ENCODE measurements at regions not wholly inside any gene's neighbourhood (a gene's known extent, or its start where the extent isn't known, plus 50 kb on each side); places are given as distances from the start of the nearest gene placed in this dataset.

GRCh38 chr10:4137299-4137698 lies 352.3 kb upstream of the KLF6 start:
- H3K36me3 ChIP-seq (ENCODE audit: control insufficient read depth, insufficient read depth, low read length): no peaks in the 10 kb centered on the region
- no peak for DNase-seq
- H3K27ac ChIP-seq (ENCODE audit: low read length): no peak overlapping the region
- no peaks in the 10 kb centered on the region for H3K27me3 ChIP-seq (ENCODE audit: control insufficient read depth, insufficient read depth, low read length)
- H3K4me3 ChIP-seq (ENCODE audit: low read length): no peak overlapping the region
- no peaks in the 10 kb centered on the region for H3K4me1 ChIP-seq (ENCODE audit: control insufficient read depth, insufficient read depth, low read length)
- no CpG with 5 or more reads among the region's 4 CpGs for WGBS (ENCODE audit: insufficient coverage)
- peaks cover 4% of the 10 kb centered on the region for H3K9me3 ChIP-seq (replicated peaks; ENCODE audit: control insufficient read depth, low read depth, low read length)

DNA sequence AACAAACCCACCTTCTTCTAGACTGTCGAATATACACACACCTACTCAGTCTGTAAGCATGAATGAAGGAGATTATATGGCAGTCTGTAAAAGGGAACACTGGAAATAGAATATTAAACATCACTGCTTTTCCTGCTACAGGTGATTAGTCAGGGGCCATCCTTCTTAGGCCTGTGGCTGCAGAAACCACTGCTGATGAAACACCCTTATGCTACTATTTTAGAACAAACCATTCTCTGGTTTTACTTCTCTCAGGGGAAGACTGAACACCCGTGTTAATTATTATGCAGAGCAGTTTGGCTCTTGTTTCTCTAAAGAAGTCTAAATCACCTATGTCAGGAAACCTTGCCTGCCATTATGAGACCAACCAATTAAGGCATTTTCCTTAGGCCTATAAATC lies 351.1 kb upstream of the KLF6 start:
- no peak overlapping the region for H3K4me3 ChIP-seq (ENCODE audit: low read length)
- H3K4me1 ChIP-seq (ENCODE audit: control insufficient read depth, insufficient read depth, low read length): no peaks in the 10 kb centered on the region
- H3K27ac ChIP-seq (ENCODE audit: low read length): no peak overlapping the region
- no CpG with 5 or more reads among the region's 2 CpGs for WGBS (ENCODE audit: insufficient coverage)
- no peaks in the 10 kb centered on the region for H3K27me3 ChIP-seq (ENCODE audit: control insufficient read depth, insufficient read depth, low read length)
- peaks cover 4% of the 10 kb centered on the region for H3K9me3 ChIP-seq (replicated peaks; ENCODE audit: control insufficient read depth, low read depth, low read length)
- no peak for DNase-seq
- H3K36me3 ChIP-seq (ENCODE audit: control insufficient read depth, insufficient read depth, low read length): no peaks in the 10 kb centered on the region

GRCh38 chr10:4132216-4132556 lies 347.2 kb upstream of the KLF6 start:
- no peaks in the 10 kb centered on the region for H3K36me3 ChIP-seq (ENCODE audit: control insufficient read depth, insufficient read depth, low read length)
- H3K27me3 ChIP-seq (ENCODE audit: control insufficient read depth, insufficient read depth, low read length): no peaks in the 10 kb centered on the region
- peaks cover 6% of the 10 kb centered on the region for H3K4me1 ChIP-seq (ENCODE audit: control insufficient read depth, insufficient read depth, low read length)
- no peak for DNase-seq
- H3K9me3 ChIP-seq (replicated peaks; ENCODE audit: control insufficient read depth, low read depth, low read length): no peaks in the 10 kb centered on the region
- H3K4me3 ChIP-seq (ENCODE audit: low read length): no peak overlapping the region
- no CpG with 5 or more reads among the region's 1 CpG for WGBS (ENCODE audit: insufficient coverage)
- peak overlapping the region; percentile 49 for H3K27ac ChIP-seq (ENCODE audit: low read length)

- Histone ChIP-seq H3K27ac (ENCODE audit: low read length) (peak overlapping the region; percentile 73), H3K9me3 (replicated peaks; ENCODE audit: control insufficient read depth, low read depth, low read length) (no peaks in the 10 kb centered on the region), H3K4me1 (ENCODE audit: control insufficient read depth, insufficient read depth, low read length) (peaks cover 6% of the 10 kb centered on the region), H3K4me3 (ENCODE audit: low read length) (no peak overlapping the region), H3K36me3 (ENCODE audit: control insufficient read depth, insufficient read depth, low read length) (no peaks in the 10 kb centered on the region), H3K27me3 (ENCODE audit: control insufficient read depth, insufficient read depth, low read length) (no peaks in the 10 kb centered on the region)
- 64% methylated on average over 3 of the region's 5 CpGs for WGBS (ENCODE audit: insufficient coverage)
- peak; percentile 84 for DNase-seq
These were observed 346.6 kb upstream of the KLF6 start for GRCh38 chr10:4131407-4132215.

GRCh38 chr10:4130685-4131084 lies 345.7 kb upstream of the KLF6 start:
- Histone ChIP-seq H3K36me3 (ENCODE audit: control insufficient read depth, insufficient read depth, low read length) (no peaks in the 10 kb centered on the region), H3K4me3 (ENCODE audit: low read length) (no peak overlapping the region), H3K4me1 (ENCODE audit: control insufficient read depth, insufficient read depth, low read length) (peaks cover 6% of the 10 kb centered on the region), H3K27ac (ENCODE audit: low read length) (peak overlapping the region; percentile 73), H3K9me3 (replicated peaks; ENCODE audit: control insufficient read depth, low read depth, low read length) (peaks cover 3% of the 10 kb centered on the region), H3K27me3 (ENCODE audit: control insufficient read depth, insufficient read depth, low read length) (no peaks in the 10 kb centered on the region)
- DNase-seq: peak; percentile 67
- no CpG with 5 or more reads among the region's 4 CpGs for WGBS (ENCODE audit: insufficient coverage)

GRCh38 chr10:4129866-4130477 lies 345.0 kb upstream of the KLF6 start:
- 92% methylated on average over 8 of the region's 12 CpGs for WGBS (ENCODE audit: insufficient coverage)
- Histone ChIP-seq H3K4me3 (ENCODE audit: low read length) (no peak overlapping the region), H3K27ac (ENCODE audit: low read length) (peak overlapping the region; percentile 73), H3K27me3 (ENCODE audit: control insufficient read depth, insufficient read depth, low read length) (no peaks in the 10 kb centered on the region), H3K9me3 (replicated peaks; ENCODE audit: control insufficient read depth, low read depth, low read length) (peaks cover 3% of the 10 kb centered on the region), H3K4me1 (ENCODE audit: control insufficient read depth, insufficient read depth, low read length) (peaks cover 6% of the 10 kb centered on the region), H3K36me3 (ENCODE audit: control insufficient read depth, insufficient read depth, low read length) (no peaks in the 10 kb centered on the region)
- DNase-seq: no peak

- H3K4me1 ChIP-seq (ENCODE audit: control insufficient read depth, insufficient read depth, low read length): peaks cover 6% of the 10 kb centered on the region
- H3K36me3 ChIP-seq (ENCODE audit: control insufficient read depth, insufficient read depth, low read length): no peaks in the 10 kb centered on the region
- WGBS (ENCODE audit: insufficient coverage): no CpG with 5 or more reads among the region's 7 CpGs
- DNase-seq: peak; percentile 64
- peaks cover 6% of the 10 kb centered on the region for H3K9me3 ChIP-seq (replicated peaks; ENCODE audit: control insufficient read depth, low read depth, low read length)
- no peaks in the 10 kb centered on the region for H3K27me3 ChIP-seq (ENCODE audit: control insufficient read depth, insufficient read depth, low read length)
- H3K27ac ChIP-seq (ENCODE audit: low read length): peak overlapping the region; percentile 32
- H3K4me3 ChIP-seq (ENCODE audit: low read length): no peak overlapping the region
These were observed 342.7 kb upstream of the KLF6 start for GRCh38 chr10:4127518-4128315.

- H3K4me3 ChIP-seq (ENCODE audit: low read length): no peak overlapping the region
- H3K4me1 ChIP-seq (ENCODE audit: control insufficient read depth, insufficient read depth, low read length): peaks cover 10% of the 10 kb centered on the region
- DNase-seq: no peak
- no CpG with 5 or more reads among the region's 1 CpG for WGBS (ENCODE audit: insufficient coverage)
- H3K27ac ChIP-seq (ENCODE audit: low read length): no peak overlapping the region
- H3K36me3 ChIP-seq (ENCODE audit: control insufficient read depth, insufficient read depth, low read length): no peaks in the 10 kb centered on the region
- no peaks in the 10 kb centered on the region for H3K27me3 ChIP-seq (ENCODE audit: control insufficient read depth, insufficient read depth, low read length)
- peaks cover 6% of the 10 kb centered on the region for H3K9me3 ChIP-seq (replicated peaks; ENCODE audit: control insufficient read depth, low read depth, low read length)
These were observed 340.8 kb upstream of the KLF6 start for GRCh38 chr10:4125776-4126175.

DNA sequence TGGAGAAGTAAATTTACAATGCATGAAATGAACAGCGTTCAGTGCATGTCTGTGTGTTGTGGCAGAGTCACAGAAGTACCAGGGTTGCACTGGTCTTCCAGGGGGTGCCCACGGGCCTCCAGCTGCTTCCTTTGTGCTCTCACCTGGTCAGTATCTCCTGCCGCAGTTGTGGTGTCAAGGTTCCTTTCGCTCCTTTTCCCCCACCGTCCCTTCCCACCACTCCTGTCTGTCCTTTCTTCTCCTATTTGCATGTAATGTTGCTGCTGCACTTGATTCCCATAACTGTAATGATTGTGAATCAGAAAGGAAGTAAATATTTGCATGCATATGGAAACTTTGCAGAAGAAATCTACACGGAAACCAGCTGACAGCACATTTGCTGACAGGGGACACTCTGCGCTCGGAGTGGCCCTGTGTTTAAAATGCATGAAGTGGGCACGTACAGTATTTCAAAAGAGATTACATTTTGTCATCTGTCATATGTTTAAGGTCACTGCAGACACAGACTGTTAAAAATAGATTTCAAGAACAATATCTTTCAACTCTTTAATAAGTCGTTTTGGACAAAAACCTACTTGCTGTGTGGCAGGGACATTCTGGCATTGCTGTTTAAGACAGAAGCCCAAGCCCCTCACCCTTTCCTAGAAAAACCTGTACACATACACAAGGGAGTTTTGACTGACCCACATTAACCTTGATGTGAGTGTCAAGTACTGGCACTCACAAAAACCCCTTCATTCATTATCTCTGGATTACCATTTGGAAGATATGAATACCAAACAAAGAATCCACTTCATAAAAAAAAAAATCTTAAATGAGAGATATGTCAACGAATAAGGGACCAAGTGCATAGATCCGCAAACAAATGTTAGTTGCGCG lies 336.7 kb upstream of the KLF6 start:
- H3K27me3 ChIP-seq (ENCODE audit: control insufficient read depth, insufficient read depth, low read length): no peaks in the 10 kb centered on the region
- 61% methylated on average over 7 of the region's 14 CpGs for WGBS (ENCODE audit: insufficient coverage)
- no peak overlapping the region for H3K4me3 ChIP-seq (ENCODE audit: low read length)
- H3K36me3 ChIP-seq (ENCODE audit: control insufficient read depth, insufficient read depth, low read length): no peaks in the 10 kb centered on the region
- peak; percentile 71 for DNase-seq
- peak overlapping the region; percentile 65 for H3K27ac ChIP-seq (ENCODE audit: low read length)
- peaks cover 4% of the 10 kb centered on the region for H3K4me1 ChIP-seq (ENCODE audit: control insufficient read depth, insufficient read depth, low read length)
- peaks cover 6% of the 10 kb centered on the region for H3K9me3 ChIP-seq (replicated peaks; ENCODE audit: control insufficient read depth, low read depth, low read length)
